ENCODE measurements at regions not wholly inside any gene's neighbourhood (a gene's known extent, or its start where the extent isn't known, plus 50 kb on each side); places are given as distances from the start of the nearest gene placed in this dataset.

DNA sequence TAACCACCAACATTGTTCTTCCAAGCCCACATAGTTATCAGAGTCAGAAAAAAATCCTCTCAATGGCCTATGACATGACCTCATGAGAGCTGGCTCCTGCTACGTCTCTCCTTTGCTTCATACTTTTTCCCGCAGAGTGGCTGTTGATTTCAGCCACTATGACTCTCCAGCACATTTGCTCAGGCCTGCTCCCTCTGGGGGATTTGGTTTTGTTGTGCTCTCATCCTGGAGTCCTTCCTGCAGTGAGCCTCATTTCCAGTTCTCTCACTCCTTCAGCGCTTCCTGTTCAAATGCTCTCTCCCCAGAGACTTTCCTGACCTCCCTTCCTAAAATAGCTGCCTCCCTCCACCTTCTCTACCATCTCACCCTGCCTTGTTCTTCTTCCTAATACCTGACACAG, 72.0 kb upstream of the USP29 start:
- H3K4me2 ChIP-seq: no peak overlapping the region
- no peaks in the 10 kb centered on the region for H3K27me3 ChIP-seq (ENCODE audit: insufficient read depth, low read depth)
- TF ChIP-seq, protein P1, sequence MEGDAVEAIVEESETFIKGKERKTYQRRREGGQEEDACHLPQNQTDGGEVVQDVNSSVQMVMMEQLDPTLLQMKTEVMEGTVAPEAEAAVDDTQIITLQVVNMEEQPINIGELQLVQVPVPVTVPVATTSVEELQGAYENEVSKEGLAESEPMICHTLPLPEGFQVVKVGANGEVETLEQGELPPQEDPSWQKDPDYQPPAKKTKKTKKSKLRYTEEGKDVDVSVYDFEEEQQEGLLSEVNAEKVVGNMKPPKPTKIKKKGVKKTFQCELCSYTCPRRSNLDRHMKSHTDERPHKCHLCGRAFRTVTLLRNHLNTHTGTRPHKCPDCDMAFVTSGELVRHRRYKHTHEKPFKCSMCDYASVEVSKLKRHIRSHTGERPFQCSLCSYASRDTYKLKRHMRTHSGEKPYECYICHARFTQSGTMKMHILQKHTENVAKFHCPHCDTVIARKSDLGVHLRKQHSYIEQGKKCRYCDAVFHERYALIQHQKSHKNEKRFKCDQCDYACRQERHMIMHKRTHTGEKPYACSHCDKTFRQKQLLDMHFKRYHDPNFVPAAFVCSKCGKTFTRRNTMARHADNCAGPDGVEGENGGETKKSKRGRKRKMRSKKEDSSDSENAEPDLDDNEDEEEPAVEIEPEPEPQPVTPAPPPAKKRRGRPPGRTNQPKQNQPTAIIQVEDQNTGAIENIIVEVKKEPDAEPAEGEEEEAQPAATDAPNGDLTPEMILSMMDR (conservative IDR thresholded peaks at IDR 0.05; ENCODE audit: low read depth, low read length): no peak
- H2AFZ ChIP-seq (ENCODE audit: low read depth): no peak overlapping the region
- H3K27ac ChIP-seq: no peak overlapping the region
- H4K20me1 ChIP-seq (ENCODE audit: insufficient read depth): no peaks in the 10 kb centered on the region
- H3K79me2 ChIP-seq (ENCODE audit: insufficient read depth, low read depth): no peaks in the 10 kb centered on the region
- H3K4me3 ChIP-seq (IDR thresholded peaks at IDR 0.05; ENCODE audit: insufficient read depth, low read depth, low read length): no peak overlapping the region
- no peaks in the 10 kb centered on the region for H3K36me3 ChIP-seq (ENCODE audit: insufficient read depth)
- no peaks in the 10 kb centered on the region for H3K4me1 ChIP-seq (ENCODE audit: low read depth, poor library complexity, severe bottlenecking)
- no peak overlapping the region for H3K9ac ChIP-seq

DNA sequence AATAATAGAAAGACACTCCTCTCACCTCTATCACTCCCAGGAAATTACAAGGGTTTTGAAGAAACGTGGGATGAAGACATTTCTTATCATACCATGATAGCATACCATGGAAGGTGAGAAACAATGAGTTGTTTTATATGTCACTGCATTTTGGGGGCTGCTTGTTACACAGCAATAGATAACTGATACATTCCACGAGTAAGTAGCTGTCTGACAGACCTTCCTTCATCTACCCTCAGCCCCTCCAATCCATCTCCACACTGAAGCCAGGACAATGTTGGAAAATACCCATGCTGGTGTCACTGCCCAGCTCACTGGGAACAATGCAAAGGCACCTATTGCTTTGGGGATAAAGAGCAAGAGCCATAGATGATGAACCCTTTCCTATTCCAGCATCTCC, 68.9 kb upstream of the USP29 start:
- Histone ChIP-seq H3K9ac (no peak overlapping the region), H3K79me2 (ENCODE audit: insufficient read depth, low read depth) (no peaks in the 10 kb centered on the region), H4K20me1 (ENCODE audit: insufficient read depth) (no peaks in the 10 kb centered on the region), H3K27ac (no peak overlapping the region), H2AFZ (ENCODE audit: low read depth) (no peak overlapping the region), H3K27me3 (ENCODE audit: insufficient read depth, low read depth) (no peaks in the 10 kb centered on the region), H3K4me1 (ENCODE audit: low read depth, poor library complexity, severe bottlenecking) (no peaks in the 10 kb centered on the region), H3K36me3 (ENCODE audit: insufficient read depth) (no peaks in the 10 kb centered on the region), H3K4me3 (IDR thresholded peaks at IDR 0.05; ENCODE audit: insufficient read depth, low read depth, low read length) (no peak overlapping the region), H3K4me2 (no peak overlapping the region)
- TF ChIP-seq, protein P1 (conservative IDR thresholded peaks at IDR 0.05; ENCODE audit: low read depth, low read length): no peak

DNA sequence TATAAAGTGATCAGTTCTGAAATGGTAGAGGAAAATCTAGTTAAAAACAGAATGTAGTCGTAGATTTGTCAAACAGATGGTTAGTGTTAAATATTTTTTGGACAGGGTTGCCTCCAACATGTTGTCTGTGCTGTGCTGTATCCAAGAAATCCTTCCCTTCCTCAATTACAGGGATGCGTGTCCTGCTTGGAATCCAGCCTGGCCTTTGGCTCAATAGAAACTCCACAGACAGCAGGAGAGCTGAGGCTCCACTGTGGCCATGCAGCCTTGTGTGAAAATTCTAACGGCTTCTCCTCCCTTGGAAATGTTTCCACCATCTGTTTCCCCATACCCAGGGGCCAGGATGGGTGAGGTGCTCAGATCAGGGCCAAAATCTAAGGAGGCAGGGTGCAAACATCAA, 67.7 kb upstream of the USP29 start:
- H3K9ac ChIP-seq: no peak overlapping the region

DNA sequence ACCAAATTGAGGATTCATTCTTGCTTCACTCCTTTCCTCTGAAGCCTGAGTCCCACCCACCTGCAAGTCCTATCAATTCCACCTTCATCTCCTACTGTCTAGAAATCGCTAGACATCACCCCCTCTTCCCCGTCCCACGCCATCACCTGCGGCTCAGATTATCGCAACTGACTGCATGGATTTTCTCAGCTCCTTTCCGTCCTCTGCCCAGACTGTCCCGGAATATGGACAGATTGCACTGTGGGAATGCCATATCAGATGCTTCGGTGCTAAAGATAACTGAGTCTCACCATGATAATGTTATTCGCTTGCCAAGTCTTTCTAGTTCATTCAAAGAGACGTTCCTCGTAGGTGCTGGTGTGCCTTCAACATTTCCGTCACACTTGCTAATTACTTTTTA, 66.4 kb upstream of the USP29 start:
- Histone ChIP-seq H3K4me2 (no peak overlapping the region), H2AFZ (ENCODE audit: low read depth) (no peak overlapping the region), H3K27me3 (ENCODE audit: insufficient read depth, low read depth) (0 out of 2 replicates have a peak, but pooled peaks cover 3% of the 10 kb centered on the region), H3K79me2 (ENCODE audit: insufficient read depth, low read depth) (no peaks in the 10 kb centered on the region), H3K4me1 (ENCODE audit: low read depth, poor library complexity, severe bottlenecking) (no peaks in the 10 kb centered on the region), H3K9ac (no peak overlapping the region), H3K27ac (no peak overlapping the region), H3K36me3 (ENCODE audit: insufficient read depth) (no peaks in the 10 kb centered on the region), H3K4me3 (IDR thresholded peaks at IDR 0.05; ENCODE audit: insufficient read depth, low read depth, low read length) (no peak overlapping the region), H4K20me1 (ENCODE audit: insufficient read depth) (no peaks in the 10 kb centered on the region)
- TF ChIP-seq, protein P1 (conservative IDR thresholded peaks at IDR 0.05; ENCODE audit: low read depth, low read length): no peak

More for the DNA sequence above, 67.7 kb upstream of the USP29 start:
- Histone ChIP-seq H3K36me3 (ENCODE audit: insufficient read depth) (no peaks in the 10 kb centered on the region), H3K4me1 (ENCODE audit: low read depth, poor library complexity, severe bottlenecking) (no peaks in the 10 kb centered on the region), H3K27ac (no peak overlapping the region), H3K4me2 (no peak overlapping the region), H3K27me3 (ENCODE audit: insufficient read depth, low read depth) (no peaks in the 10 kb centered on the region), H3K79me2 (ENCODE audit: insufficient read depth, low read depth) (no peaks in the 10 kb centered on the region), H4K20me1 (ENCODE audit: insufficient read depth) (no peaks in the 10 kb centered on the region), H3K4me3 (IDR thresholded peaks at IDR 0.05; ENCODE audit: insufficient read depth, low read depth, low read length) (no peak overlapping the region), H2AFZ (ENCODE audit: low read depth) (no peak overlapping the region)
- TF ChIP-seq, protein P1 (conservative IDR thresholded peaks at IDR 0.05; ENCODE audit: low read depth, low read length): no peak

All from KMS-11 (cell line).